NCI-H2196 (cell line): ENCODE measurements at regions not wholly inside any gene's neighbourhood (a gene's known extent, or its start where the extent isn't known, plus 50 kb on each side); places are given as distances from the start of the nearest gene placed in this dataset.

Experiments used
- DNase-seq: peaks from one replicate; lab custom pipeline; 2025; ENCODE audit not compliant: unreplicated experiment; lab: John Stamatoyannopoulos, UW

DNA sequence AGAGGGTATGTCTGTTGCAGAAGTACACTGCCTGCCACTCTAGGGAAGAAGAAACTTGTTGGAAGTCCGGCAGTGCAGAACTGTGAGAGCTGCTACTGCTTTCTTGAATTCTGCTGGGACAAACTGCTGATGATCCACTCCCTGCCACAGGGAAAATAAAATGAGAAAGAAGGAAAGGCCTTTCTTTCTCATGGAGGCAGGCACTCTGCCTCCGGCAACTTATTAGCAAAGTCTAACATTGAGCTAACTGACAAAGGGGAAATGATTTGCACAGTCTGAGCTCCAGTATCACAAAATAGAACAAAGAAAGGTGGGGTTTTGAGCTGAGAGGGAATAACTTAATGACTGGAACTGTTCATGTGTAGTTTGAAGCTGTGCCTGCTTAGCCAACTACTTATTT is 134.6 kb downstream of the AASDHPPT start:
- no peak for DNase-seq

GRCh38 chr11:106216281-106216680 is 138.8 kb downstream of the AASDHPPT start:
- DNase-seq, result no peak

DNA sequence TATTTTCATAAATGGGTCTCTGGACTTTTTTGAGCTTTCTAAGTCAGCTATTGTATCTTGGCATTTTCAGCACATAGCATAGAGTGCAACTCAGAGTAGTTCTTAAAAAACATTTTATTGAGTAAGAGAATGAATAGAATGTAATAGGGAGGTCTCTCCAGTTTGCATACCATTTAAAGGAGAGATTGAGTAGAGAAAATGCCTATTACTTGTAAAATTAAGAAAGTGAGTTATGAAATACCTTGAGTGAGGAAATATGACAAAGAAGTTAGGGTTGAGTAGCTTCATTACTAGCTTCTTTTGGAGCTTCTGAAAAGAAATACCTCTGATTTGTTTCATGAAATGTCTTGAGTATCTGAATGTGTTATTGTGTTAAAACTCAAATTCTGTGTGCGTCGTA is 140.0 kb downstream of the AASDHPPT start:
- no peak for DNase-seq

DNA sequence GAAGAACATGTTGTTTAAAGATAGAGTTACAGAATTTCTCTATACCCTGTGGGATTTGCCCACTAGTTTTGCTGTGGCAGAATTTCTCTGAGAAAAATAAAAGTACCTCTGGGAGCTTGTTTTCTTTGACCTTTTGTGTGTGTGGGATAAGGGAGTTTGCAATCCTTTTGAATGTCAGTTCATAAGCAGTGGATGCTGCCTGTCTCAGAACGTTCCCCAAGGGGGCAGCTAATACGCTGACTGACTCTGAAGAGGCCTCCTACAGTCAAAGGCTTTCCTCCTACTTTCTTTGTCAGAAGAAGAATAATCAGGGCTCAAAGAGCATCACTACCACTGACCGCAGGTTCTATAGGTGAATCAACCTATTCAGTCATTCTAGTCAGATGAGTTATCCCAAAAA is 140.6 kb downstream of the AASDHPPT start:
- DNase-seq, result no peak

DNA sequence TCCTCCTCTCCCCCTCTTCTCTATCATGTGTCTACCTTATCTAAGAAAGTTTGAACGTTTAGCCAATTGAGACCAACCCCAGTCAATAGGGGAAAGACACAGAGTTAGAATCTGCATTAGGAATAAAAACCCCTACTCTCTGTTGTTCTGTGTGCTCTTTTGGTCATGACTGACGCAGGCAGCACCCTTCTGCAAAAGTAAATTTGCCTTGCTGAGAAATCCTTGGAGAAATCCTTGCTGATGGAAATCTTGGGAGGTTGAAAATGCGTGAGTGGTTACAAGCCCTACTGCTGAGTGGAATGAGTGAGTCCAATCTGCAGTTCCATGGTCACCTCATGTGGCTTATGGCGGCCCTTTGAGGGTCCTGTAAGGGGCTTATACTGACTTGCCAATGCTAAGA is 145.2 kb downstream of the AASDHPPT start:
- DNase-seq, result no peak

DNA sequence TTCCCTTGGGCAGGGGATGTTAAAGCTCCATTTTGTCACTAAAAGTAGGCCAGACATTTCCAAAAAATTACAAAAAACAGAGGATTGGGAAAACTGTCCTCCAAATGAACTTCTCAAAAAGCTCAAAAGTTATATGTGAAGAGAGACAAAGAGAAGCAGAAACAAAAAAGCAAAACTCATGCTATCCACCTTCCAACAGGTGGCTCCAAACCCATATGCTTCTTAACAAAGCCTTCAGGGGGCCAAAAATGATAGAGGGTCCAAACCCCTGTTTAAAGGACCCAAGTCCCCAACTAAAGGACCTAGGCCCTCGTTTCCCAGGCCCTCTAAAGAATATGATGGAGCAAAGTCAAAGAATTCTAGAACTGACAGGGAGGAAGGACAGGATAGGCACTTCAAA is 146.7 kb downstream of the AASDHPPT start:
- no peak for DNase-seq

- DNase-seq, result no peak
Measured at GRCh38 chr11:106228996-106229395, 151.5 kb downstream of the AASDHPPT start.

- no peak for DNase-seq
Measured at GRCh38 chr11:106231591-106231990, 154.1 kb downstream of the AASDHPPT start.

GRCh38 chr11:106233191-106233590 is 155.7 kb downstream of the AASDHPPT start:
- DNase-seq, result no peak

DNA sequence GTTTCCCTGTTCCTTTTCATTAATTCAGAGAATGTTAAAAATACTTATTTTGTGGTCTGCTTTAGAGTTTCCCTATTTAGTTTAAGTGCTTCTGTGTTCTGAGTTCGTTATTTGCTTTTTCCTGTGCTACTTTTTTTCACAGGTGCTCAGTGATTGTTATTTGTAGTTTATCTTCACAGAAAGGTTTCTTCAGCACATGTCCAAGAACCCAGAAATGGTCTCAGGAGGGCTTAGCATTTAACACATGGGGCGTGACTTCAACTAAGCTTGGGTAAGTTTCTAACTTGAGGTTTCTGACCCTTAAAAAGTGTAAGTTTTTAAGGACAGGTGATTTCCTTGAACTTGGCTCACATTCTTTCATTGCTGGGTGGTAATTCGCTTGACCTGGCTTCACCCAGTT is 157.3 kb downstream of the AASDHPPT start:
- no peak for DNase-seq

DNA sequence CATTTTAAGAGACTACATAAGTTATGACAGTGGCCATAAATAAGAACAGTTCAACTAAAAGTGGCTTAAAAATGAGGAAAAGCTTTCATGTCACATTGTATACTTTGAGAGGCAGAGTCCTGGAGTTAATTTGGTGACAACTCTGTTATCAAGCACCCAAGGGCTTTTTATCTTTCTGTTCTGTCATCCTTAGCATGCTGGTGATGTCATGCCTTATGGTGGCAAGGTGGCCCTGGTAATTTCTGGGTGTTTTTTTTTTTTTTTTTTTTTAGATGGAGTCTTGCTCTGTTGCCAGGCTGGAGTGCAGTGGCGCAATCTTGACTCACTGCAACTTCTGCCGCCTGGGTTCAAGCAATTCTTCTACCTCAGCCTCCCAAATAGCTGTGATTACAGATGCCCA is 158.8 kb downstream of the AASDHPPT start:
- no peak for DNase-seq

GRCh38 chr11:106238704-106239360 is 161.4 kb downstream of the AASDHPPT start:
- DNase-seq, result no peak

DNA sequence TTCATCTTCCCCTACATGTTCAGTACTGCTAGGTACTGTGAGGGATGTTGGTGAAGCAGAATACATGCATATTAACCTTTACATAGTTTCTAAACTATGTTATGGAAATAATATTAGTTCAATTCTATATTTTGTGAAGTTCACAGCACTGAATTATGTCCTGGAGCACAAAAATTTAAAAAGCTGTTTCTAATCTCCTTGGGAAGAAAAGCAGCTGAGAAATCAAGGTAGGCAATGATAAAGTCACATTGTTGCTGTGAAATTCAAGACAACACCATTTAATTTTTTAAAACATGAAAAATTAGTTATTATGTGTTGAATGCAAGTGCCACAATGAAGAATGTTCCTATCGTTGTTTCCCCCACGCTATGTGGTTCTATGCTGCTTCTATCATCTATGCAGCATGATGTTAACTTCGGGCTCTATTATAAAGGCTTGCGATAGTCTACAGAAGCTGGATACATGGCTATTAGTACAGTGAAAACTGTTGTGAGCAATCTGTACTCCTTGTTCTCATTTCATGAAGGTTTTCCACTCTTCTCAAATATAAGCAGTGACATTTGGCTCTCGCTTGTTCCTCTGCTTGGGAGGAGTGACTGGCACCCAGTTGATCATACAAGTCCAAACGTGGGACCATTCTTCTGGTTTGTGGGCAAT is 164.3 kb downstream of the AASDHPPT start:
- DNase-seq, result no peak

DNA sequence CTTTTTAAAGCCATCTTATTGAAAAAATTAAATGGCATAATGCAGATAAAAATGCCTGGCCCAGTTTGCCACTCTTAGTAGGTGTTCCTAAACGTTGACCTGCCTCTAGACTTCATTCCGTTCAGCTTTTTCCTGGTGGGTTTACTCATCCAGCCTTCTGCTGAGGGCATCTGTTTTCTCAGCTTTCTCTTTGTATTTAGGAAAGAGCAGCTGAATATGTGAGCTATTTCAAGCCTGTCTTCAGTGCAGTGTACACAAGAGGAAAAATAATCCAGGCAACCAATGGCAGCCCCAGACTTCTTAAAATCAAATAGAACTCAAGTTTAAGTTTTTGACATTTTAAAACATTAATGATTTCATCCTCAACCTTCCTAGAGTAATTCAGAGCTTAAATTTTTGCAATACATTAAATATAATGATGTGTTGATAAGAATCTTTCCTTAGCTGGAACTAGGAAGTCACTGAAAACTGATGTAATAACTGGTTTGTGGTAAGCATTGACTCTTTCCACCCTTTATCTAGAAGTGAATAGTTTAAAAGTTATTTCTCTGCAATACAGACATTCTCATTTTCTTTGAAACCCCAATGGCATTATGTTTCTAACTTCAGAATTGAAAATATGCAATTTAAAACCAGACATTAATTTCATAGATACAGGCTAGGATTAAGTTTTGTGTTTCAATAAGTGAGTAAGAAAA is 165.4 kb downstream of the AASDHPPT start:
- DNase-seq, result no peak

DNA sequence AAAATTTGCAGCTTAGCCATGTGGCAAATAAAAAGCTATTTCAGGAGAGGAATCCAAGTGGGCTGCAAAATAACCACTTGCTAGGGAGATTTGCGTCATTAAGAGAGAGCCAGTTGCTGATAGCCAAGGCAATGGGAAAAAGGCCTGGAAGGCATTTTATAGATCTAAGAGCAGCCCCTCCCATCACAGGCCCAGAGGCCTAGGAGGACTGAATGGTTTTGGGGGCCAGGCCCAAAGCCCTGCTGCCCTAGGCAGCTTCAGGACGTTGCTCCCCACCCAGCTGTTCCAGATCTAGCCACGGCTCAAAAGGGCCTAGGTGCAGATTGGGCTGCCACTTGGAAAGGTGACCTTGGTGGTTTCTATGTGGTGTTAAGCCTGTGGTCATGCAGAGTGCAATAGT is 169.0 kb downstream of the AASDHPPT start:
- DNase-seq, result no peak

DNA sequence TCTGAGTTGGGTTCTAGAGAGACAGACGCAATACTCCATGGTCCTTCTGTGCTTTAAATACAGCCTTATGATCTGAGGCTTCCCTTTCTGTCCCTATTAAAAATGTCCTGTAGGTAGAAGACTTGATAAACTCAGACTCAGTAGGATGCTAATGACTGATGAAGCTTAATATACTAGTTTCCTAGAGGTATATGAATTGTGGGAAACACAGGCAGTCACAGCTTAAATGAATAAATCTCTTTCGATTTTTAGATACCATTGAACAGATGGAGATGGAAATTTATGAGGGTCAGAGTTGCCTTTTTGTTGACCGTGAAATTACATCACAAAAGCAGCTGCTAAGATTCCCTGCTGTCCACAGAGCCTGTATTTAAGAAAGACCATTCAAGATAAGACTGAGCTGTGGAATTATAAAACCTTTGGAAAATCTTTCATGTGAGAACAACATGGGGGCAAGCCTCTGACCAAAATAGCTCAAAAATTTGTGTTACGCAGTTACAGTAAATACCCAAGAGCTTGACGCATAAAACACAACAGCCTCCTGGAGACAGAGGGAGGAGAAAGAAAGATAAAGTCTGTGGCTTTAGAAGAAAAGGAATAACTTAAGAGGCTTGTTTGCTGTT is 172.3 kb downstream of the AASDHPPT start:
- no peak for DNase-seq

- no peak for DNase-seq
Measured at GRCh38 chr11:106262852-106263251, 185.4 kb downstream of the AASDHPPT start.

GRCh38 chr11:106263527-106263926 is 186.1 kb downstream of the AASDHPPT start:
- no peak for DNase-seq

DNA sequence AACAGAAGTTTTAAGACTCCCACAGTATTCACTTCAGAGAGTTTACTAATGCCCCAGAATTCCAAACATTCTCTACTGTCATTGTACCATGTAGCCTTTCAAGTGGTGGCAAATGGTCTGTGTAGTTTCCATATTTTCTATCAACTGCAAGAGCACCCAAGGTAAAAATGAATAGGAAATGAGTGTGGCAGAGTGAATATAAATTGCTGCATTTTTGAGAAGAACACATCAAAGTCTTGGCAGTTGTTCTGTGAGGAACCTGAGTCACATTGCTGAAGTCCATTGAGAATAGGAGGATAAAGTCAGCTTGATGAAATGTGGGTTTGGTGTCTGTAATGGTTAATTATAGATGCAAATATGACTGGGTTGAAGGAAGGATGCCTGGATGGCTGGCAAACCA is 193.6 kb downstream of the AASDHPPT start:
- no peak for DNase-seq

DNA sequence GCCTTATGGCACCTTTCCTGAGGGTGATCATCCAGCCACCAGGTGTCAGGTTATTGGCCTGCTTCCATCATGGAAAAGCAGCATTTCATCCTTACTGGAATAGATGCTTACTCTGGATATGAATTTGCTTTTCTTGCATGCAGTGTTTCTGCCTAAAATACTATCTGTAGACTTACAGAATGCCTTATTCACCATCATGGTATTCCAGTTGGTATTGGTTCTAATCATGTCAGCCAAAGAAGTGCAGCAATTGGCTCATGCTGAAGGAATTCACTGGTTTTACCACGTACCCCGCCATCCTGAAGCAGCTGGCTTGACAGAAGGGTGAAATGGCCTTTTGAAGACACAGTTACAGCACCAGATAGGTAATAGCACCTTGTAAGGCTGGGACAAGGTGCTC is 194.2 kb downstream of the AASDHPPT start:
- DNase-seq, result no peak

GRCh38 chr11:106275151-106275550 is 197.7 kb downstream of the AASDHPPT start:
- no peak for DNase-seq

DNA sequence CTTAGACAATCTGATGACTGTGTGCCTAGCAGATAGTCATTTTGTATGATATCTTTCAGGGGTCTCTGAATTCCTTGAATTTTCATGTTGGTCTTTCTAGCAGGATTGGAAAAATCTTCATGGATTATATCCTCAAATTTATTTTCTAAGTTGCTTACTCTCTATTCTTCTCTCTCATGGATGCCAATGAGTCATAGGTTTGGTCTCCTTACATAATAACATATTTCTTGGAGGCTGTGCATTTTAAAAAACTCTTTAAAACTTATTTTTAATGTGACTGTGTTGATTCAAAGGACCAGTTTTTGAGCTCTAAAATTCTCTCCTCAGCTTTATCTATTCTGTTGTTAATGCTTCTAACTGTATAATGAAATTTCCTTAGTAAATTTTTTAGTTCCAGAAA is 198.7 kb downstream of the AASDHPPT start:
- no peak for DNase-seq
